Peyer's patch (tissue), 4 donors: ENCODE measurements at regions not wholly inside any gene's neighbourhood (a gene's known extent, or its start where the extent isn't known, plus 50 kb on each side); places are given as distances from the start of the nearest gene placed in this dataset.
"Not testable (repeated sequence)": the region's sequence is repeated elsewhere in the genome, so short reads cannot be mapped to it uniquely, and the experiment has no call there.

ENCODE experiments used
- DNase-seq, 3 donors: peaks; one replicate each; pipeline ENCODE4 v3.0.0-alpha.2; 2017 to 2019
- H3K27ac ChIP-seq, 4 donors: fragments of 200-600 bp; sonication (generic); one replicate each; pipeline ENCODE4 v1.5.1; 2016 to 2019
- H3K27me3 ChIP-seq, 2 donors: fragments of 200-600 bp; sonication (generic); one replicate each; pipeline ENCODE4 v1.5.1; 2019
- H3K36me3 ChIP-seq, 3 donors: fragments of 200-600 bp; sonication (generic); one replicate each; pipeline ENCODE4 v1.5.1; 2016 to 2019
- H3K4me1 ChIP-seq, 4 donors: fragments of 200-600 bp; sonication (generic); one replicate each; pipeline ENCODE4 v1.5.1; 2016 to 2019
- H3K4me3 ChIP-seq, 4 donors: fragments of 200-600 bp; sonication (generic); 1 replicate in 3 of 4; 2 replicates in 1 of 4; pipeline ENCODE4 v1.5.1; 2016 to 2019; ENCODE audit warnings: mild to moderate bottlenecking in 1 of 4
- H3K9me3 ChIP-seq, 4 donors: fragments of 200-600 bp; sonication (generic); one replicate each; pipeline ENCODE4 v1.5.1; 2016 to 2019; ENCODE audit warnings: mild to moderate bottlenecking in 1 of 4
- CTCF ChIP-seq, 6 experiments: fragments of 450-650 bp in 4 of 6; fragments of 200-600 bp in 2 of 6; sonication (generic) in 1 of 6; IDR thresholded peaks; one replicate each; pipeline ENCODE4 v1.5.1; 2017 to 2019; ENCODE audit warnings: antibody characterized with exemption in 6 of 6, mild to moderate bottlenecking in 3 of 6, moderate library complexity in 1 of 6
- POLR2A ChIP-seq, 2 donors: fragments of 450-650 bp; IDR thresholded peaks; one replicate each; pipeline ENCODE4 v1.5.1; 2017; ENCODE audit warnings: antibody characterized with exemption in 2 of 2, mild to moderate bottlenecking in 2 of 2, moderate library complexity in 2 of 2

GRCh38 chr9:94026816-94027215 is 57.4 kb upstream of the PTPDC1 start:
- H3K36me3 ChIP-seq = no peaks in the 10 kb centered on the region
- no peak overlapping the region for H3K4me3 ChIP-seq
- H3K27me3 ChIP-seq = no peaks in the 10 kb centered on the region
- H3K27ac ChIP-seq = no peak overlapping the region
- TF ChIP-seq POLR2A (IDR thresholded peaks at IDR 0.05) (no peak), CTCF (IDR thresholded peaks at IDR 0.05) (no peak)
- DNase-seq = no peak
- H3K4me1 ChIP-seq = no peaks in the 10 kb centered on the region
- H3K9me3 ChIP-seq = no peaks in the 10 kb centered on the region

- H3K27ac ChIP-seq, H3K27me3 ChIP-seq, H3K36me3 ChIP-seq, H3K9me3 ChIP-seq, H3K4me3 ChIP-seq, H3K4me1 ChIP-seq, DNase-seq: not testable (repeated sequence)
Observed at GRCh38 chr9:94022476-94022875, 61.8 kb upstream of the PTPDC1 start.

- H3K9me3 ChIP-seq, DNase-seq, H3K4me3 ChIP-seq, H3K36me3 ChIP-seq, H3K4me1 ChIP-seq, H3K27ac ChIP-seq, H3K27me3 ChIP-seq: not testable (repeated sequence)
Observed at GRCh38 chr9:94020836-94021235, 63.4 kb upstream of the PTPDC1 start.

- peak overlapping the region in 1 of 4 donors; percentile 44 for H3K27ac ChIP-seq
- TF ChIP-seq POLR2A (IDR thresholded peaks at IDR 0.05) (no peak), CTCF (IDR thresholded peaks at IDR 0.05) (no peak)
- peaks cover 0 to 5% (median 0%) of the 10 kb centered on the region in 4 donors for H3K4me1 ChIP-seq
- H3K9me3 ChIP-seq = no peaks in the 10 kb centered on the region
- no peaks in the 10 kb centered on the region for H3K27me3 ChIP-seq
- H3K4me3 ChIP-seq = no peak overlapping the region
- DNase-seq = no peak
- no peaks in the 10 kb centered on the region for H3K36me3 ChIP-seq
Observed at GRCh38 chr9:94018628-94019027, 63.5 kb upstream of the BARX1 start.

GRCh38 chr9:94017939-94018531 is 62.9 kb upstream of the BARX1 start:
- peak overlapping the region in 1 of 4 donors; percentile 44 for H3K27ac ChIP-seq
- TF ChIP-seq POLR2A (IDR thresholded peaks at IDR 0.05) = no peak
- no peak for TF ChIP-seq CTCF (IDR thresholded peaks at IDR 0.05)

GRCh38 chr9:94016744-94017143 is 61.6 kb upstream of the BARX1 start:
- Histone ChIP-seq H3K9me3 (no peaks in the 10 kb centered on the region), H3K27ac (no peak overlapping the region), H3K4me1 (peaks cover 0 to 5% (median 0%) of the 10 kb centered on the region in 4 donors), H3K36me3 (no peaks in the 10 kb centered on the region), H3K27me3 (no peaks in the 10 kb centered on the region), H3K4me3 (no peak overlapping the region)
- no peak for TF ChIP-seq POLR2A (IDR thresholded peaks at IDR 0.05)
- TF ChIP-seq CTCF (IDR thresholded peaks at IDR 0.05) = no peak
- no peak for DNase-seq

More at GRCh38 chr9:94017939-94018531, 62.9 kb upstream of the BARX1 start:
- Histone ChIP-seq H3K27me3 (no peaks in the 10 kb centered on the region), H3K4me3 (no peak overlapping the region), H3K9me3 (no peaks in the 10 kb centered on the region), H3K4me1 (peaks cover 0 to 5% (median 0%) of the 10 kb centered on the region in 4 donors), H3K36me3 (no peaks in the 10 kb centered on the region)
- no peak for DNase-seq

- DNase-seq = no peak
- Histone ChIP-seq H3K27ac (no peak overlapping the region), H3K4me1 (peaks cover 0 to 5% (median 0%) of the 10 kb centered on the region in 4 donors), H3K9me3 (no peaks in the 10 kb centered on the region), H3K27me3 (no peaks in the 10 kb centered on the region), H3K36me3 (no peaks in the 10 kb centered on the region), H3K4me3 (no peak overlapping the region)
- TF ChIP-seq CTCF (IDR thresholded peaks at IDR 0.05) (no peak), POLR2A (IDR thresholded peaks at IDR 0.05) (no peak)
Observed at GRCh38 chr9:94014920-94015319, 59.8 kb upstream of the BARX1 start.
